CD4-positive, CD25-positive, alpha-beta regulatory T cell (primary cell): ENCODE measurements at regions not wholly inside any gene's neighbourhood (a gene's known extent, or its start where the extent isn't known, plus 50 kb on each side); places are given as distances from the start of the nearest gene placed in this dataset.
"Not testable (repeated sequence)": the region's sequence is repeated elsewhere in the genome, so short reads cannot be mapped to it uniquely, and the experiment has no call there.

Experiments used
- ATAC-seq, 2 donors: fragments of 150-1000 bp; cut with Tn5 transposase; one replicate each; pipeline ENCODE4 v1.10.0; 2021; ENCODE audit warnings: low read depth in 2 of 2, moderate number of reproducible peaks in 2 of 2, moderate library complexity in 1 of 2
- DNase-seq, 3 donors: peaks; one replicate each; pipeline versions ENCODE4 v3.0.0 to v3.0.0-alpha.2; 2012 to 2022; ENCODE audit warnings: mixed read lengths in 1 of 3
- H3K27ac ChIP-seq: one replicate; pipeline ENCODE4 v1.7.0; 2013; ENCODE audit warnings: mild to moderate bottlenecking, low read length; ENCODE audit not compliant: insufficient read depth, poor library complexity, severe bottlenecking
- H3K27me3 ChIP-seq: one replicate; pipeline ENCODE4 v1.7.0; 2013; ENCODE audit warnings: low read length; ENCODE audit not compliant: control insufficient read depth, insufficient read depth
- H3K36me3 ChIP-seq: one replicate; pipeline ENCODE4 v1.7.0; 2013; ENCODE audit warnings: mild to moderate bottlenecking, low read length, moderate library complexity; ENCODE audit not compliant: control insufficient read depth, insufficient read depth
- H3K4me1 ChIP-seq: 2 replicates; pipeline ENCODE4 v1.7.0; 2013; ENCODE audit warnings: mild to moderate bottlenecking, low read length; ENCODE audit not compliant: insufficient read depth, control insufficient read depth, poor library complexity, severe bottlenecking
- H3K4me3 ChIP-seq: one replicate; pipeline ENCODE4 v1.7.0; 2013; ENCODE audit warnings: low read depth, mild to moderate bottlenecking, low read length, moderate library complexity
- H3K9me3 ChIP-seq, 2 experiments: 1 replicate in 1 of 2; 2 replicates in 1 of 2; pipeline ENCODE4 v1.7.0; 2013; ENCODE audit warnings: low read length in 2 of 2, mild to moderate bottlenecking in 1 of 2, moderate library complexity in 1 of 2; ENCODE audit not compliant: control insufficient read depth in 2 of 2
- H3K27ac Mint-ChIP-seq, 3 donors: one replicate each; pipeline ENCODE4 v1.8.0; 2020 to 2022; ENCODE audit warnings: mild to moderate bottlenecking in 3 of 3, mixed read lengths in 3 of 3, moderate library complexity in 2 of 3
- H3K27me3 Mint-ChIP-seq: one replicate; pipeline ENCODE4 v1.8.0; 2022; ENCODE audit warnings: mild to moderate bottlenecking, mixed read lengths
- H3K36me3 Mint-ChIP-seq: one replicate; pipeline ENCODE4 v1.8.0; 2020; ENCODE audit warnings: mixed read lengths
- H3K4me1 Mint-ChIP-seq, 4 donors: one replicate each; pipeline ENCODE4 v1.8.0; 2020 to 2022; ENCODE audit warnings: mixed read lengths in 4 of 4, mild to moderate bottlenecking in 1 of 4
- H3K4me3 Mint-ChIP-seq, 4 donors: one replicate each; pipeline ENCODE4 v1.8.0; 2020 to 2022; ENCODE audit warnings: mild to moderate bottlenecking in 4 of 4, mixed read lengths in 4 of 4, moderate library complexity in 3 of 4
- H3K9me3 Mint-ChIP-seq, 7 donors: one replicate each; pipeline ENCODE4 v1.8.0; 2020 to 2022; ENCODE audit warnings: mixed read lengths in 7 of 7, mild to moderate bottlenecking in 3 of 7, moderate library complexity in 2 of 7

GRCh38 chr3:81997390-81997789 is 235.9 kb upstream of the GBE1 start:
- Mint-ChIP-seq H3K9me3 (peaks cover 4 to 9% (median 5%) of the 10 kb centered on the region in 7 donors), H3K36me3 (no peaks in the 10 kb centered on the region), H3K4me3 (no peak overlapping the region), H3K4me1 (no peaks in the 10 kb centered on the region), H3K27ac (no peak overlapping the region), H3K27me3 (no peaks in the 10 kb centered on the region)
- no peaks in the 10 kb centered on the region for H3K27me3 ChIP-seq
- ATAC-seq (no peak), DNase-seq (no peak)
- H3K27ac ChIP-seq = no peak overlapping the region
- H3K4me3 ChIP-seq = no peak overlapping the region
- H3K9me3 ChIP-seq = no peaks in the 10 kb centered on the region
- H3K36me3 ChIP-seq = no peaks in the 10 kb centered on the region
- no peaks in the 10 kb centered on the region for H3K4me1 ChIP-seq

GRCh38 chr3:81995329-81995728 is 233.9 kb upstream of the GBE1 start:
- Mint-ChIP-seq H3K4me3 (no peak overlapping the region), H3K27me3 (no peaks in the 10 kb centered on the region), H3K36me3 (no peaks in the 10 kb centered on the region), H3K27ac (no peak overlapping the region), H3K4me1 (no peaks in the 10 kb centered on the region), H3K9me3 (peaks cover 3 to 12% (median 5%) of the 10 kb centered on the region in 7 donors)
- Histone ChIP-seq H3K4me3 (no peak overlapping the region), H3K9me3 (no peaks in the 10 kb centered on the region), H3K4me1 (no peaks in the 10 kb centered on the region), H3K27me3 (no peaks in the 10 kb centered on the region), H3K36me3 (no peaks in the 10 kb centered on the region), H3K27ac (no peak overlapping the region)
- ATAC-seq (no peak), DNase-seq (no peak)

- Mint-ChIP-seq H3K36me3 (no peaks in the 10 kb centered on the region), H3K9me3 (peaks cover 1 to 10% (median 5%) of the 10 kb centered on the region in 7 donors), H3K27me3 (no peaks in the 10 kb centered on the region), H3K27ac (no peak overlapping the region), H3K4me1 (no peaks in the 10 kb centered on the region), H3K4me3 (no peak overlapping the region)
- Histone ChIP-seq H3K9me3 (no peaks in the 10 kb centered on the region), H3K27ac (no peak overlapping the region), H3K36me3 (no peaks in the 10 kb centered on the region), H3K4me3 (no peak overlapping the region), H3K4me1 (no peaks in the 10 kb centered on the region), H3K27me3 (no peaks in the 10 kb centered on the region)
- DNase-seq (no peak), ATAC-seq (no peak)
These were observed 228.3 kb upstream of the GBE1 start for GRCh38 chr3:81989758-81990157.

GRCh38 chr3:81989274-81989673 is 227.8 kb upstream of the GBE1 start:
- H3K9me3 ChIP-seq = no peaks in the 10 kb centered on the region
- no peaks in the 10 kb centered on the region for H3K4me1 ChIP-seq
- H3K36me3 ChIP-seq = no peaks in the 10 kb centered on the region
- Mint-ChIP-seq H3K4me1 (no peaks in the 10 kb centered on the region), H3K27ac (no peak overlapping the region), H3K4me3 (no peak overlapping the region), H3K36me3 (no peaks in the 10 kb centered on the region), H3K9me3 (peaks cover 1 to 10% (median 5%) of the 10 kb centered on the region in 7 donors), H3K27me3 (no peaks in the 10 kb centered on the region)
- ATAC-seq (no peak), DNase-seq (no peak)
- H3K27me3 ChIP-seq = no peaks in the 10 kb centered on the region
- H3K4me3 ChIP-seq = no peak overlapping the region
- no peak overlapping the region for H3K27ac ChIP-seq

- H3K9me3 Mint-ChIP-seq, H3K9me3 ChIP-seq, H3K36me3 ChIP-seq, ATAC-seq, H3K4me1 ChIP-seq, DNase-seq, H3K4me1 Mint-ChIP-seq, H3K27me3 ChIP-seq, H3K27me3 Mint-ChIP-seq, H3K4me3 Mint-ChIP-seq, H3K36me3 Mint-ChIP-seq, H3K27ac ChIP-seq, H3K4me3 ChIP-seq: not testable (repeated sequence)
- H3K27ac Mint-ChIP-seq = peak overlapping the region in 1 of 3 donors; percentile 38
These were observed 226.0 kb upstream of the GBE1 start for GRCh38 chr3:81987412-81987811.

GRCh38 chr3:81985996-81986723 is 224.7 kb upstream of the GBE1 start:
- no peaks in the 10 kb centered on the region for H3K27me3 Mint-ChIP-seq
- H3K27ac ChIP-seq = no peak overlapping the region
- H3K27me3 ChIP-seq = no peaks in the 10 kb centered on the region
- H3K4me3 Mint-ChIP-seq = no peak overlapping the region
- H3K4me1 ChIP-seq = no peaks in the 10 kb centered on the region
- H3K9me3 Mint-ChIP-seq = peaks cover 0 to 7% (median 3%) of the 10 kb centered on the region in 7 donors
- no peaks in the 10 kb centered on the region for H3K36me3 ChIP-seq
- H3K4me1 Mint-ChIP-seq = no peaks in the 10 kb centered on the region
- no peak for DNase-seq
- ATAC-seq = no peak
- H3K9me3 ChIP-seq = no peaks in the 10 kb centered on the region
- H3K27ac Mint-ChIP-seq = no peak overlapping the region
- H3K4me3 ChIP-seq = no peak overlapping the region
- no peaks in the 10 kb centered on the region for H3K36me3 Mint-ChIP-seq

- no peaks in the 10 kb centered on the region for H3K36me3 Mint-ChIP-seq
- no peak overlapping the region for H3K4me3 Mint-ChIP-seq
- Histone ChIP-seq H3K4me1 (no peaks in the 10 kb centered on the region), H3K4me3 (no peak overlapping the region), H3K27me3 (no peaks in the 10 kb centered on the region), H3K9me3 (no peaks in the 10 kb centered on the region), H3K27ac (no peak overlapping the region), H3K36me3 (no peaks in the 10 kb centered on the region)
- no peaks in the 10 kb centered on the region for H3K4me1 Mint-ChIP-seq
- ATAC-seq (no peak), DNase-seq (no peak)
- no peaks in the 10 kb centered on the region for H3K27me3 Mint-ChIP-seq
- peaks cover 0 to 7% (median 3%) of the 10 kb centered on the region in 7 donors for H3K9me3 Mint-ChIP-seq
- no peak overlapping the region for H3K27ac Mint-ChIP-seq
These were observed 221.9 kb upstream of the GBE1 start for GRCh38 chr3:81983382-81983781.
